WTC11 (cell line): ENCODE measurements at regions not wholly inside any gene's neighbourhood (a gene's known extent, or its start where the extent isn't known, plus 50 kb on each side); places are given as distances from the start of the nearest gene placed in this dataset.

ENCODE experiments used
- ATAC-seq: fragments of 200-7000 bp; cut with Tn5 transposase; 2 replicates; pipeline ENCODE4 v1.10.0; 2021; ENCODE audit warnings: mild to moderate bottlenecking, moderate library complexity
- CTCF ChIA-PET: fragments of 300-600 bp; sonication (Branson Sonifier 250); formaldehyde crosslinking; loops from one replicate; lab custom pipeline; 2021; ENCODE audit warnings: antibody characterized with exemption; lab: Charles Lee
- POLR2A ChIA-PET: fragments of 350-600 bp; sonication (Branson Sonifier 250); formaldehyde crosslinking; loops from one replicate; lab custom pipeline; 2021; ENCODE audit warnings: antibody characterized with exemption; lab: Charles Lee
- DNase-seq: peaks from one replicate; pipeline ENCODE4 v3.0.0; 2021; ENCODE audit warnings: low spot score
- H3K27ac Mint-ChIP-seq: 2 replicates; pipeline ENCODE4 v1.8.0; 2021; ENCODE audit warnings: mixed read lengths
- H3K27me3 Mint-ChIP-seq: 2 replicates; pipeline ENCODE4 v1.8.0; 2021; ENCODE audit warnings: low read depth, mild to moderate bottlenecking, moderate library complexity, mixed read lengths
- H3K36me3 Mint-ChIP-seq: 2 replicates; pipeline ENCODE4 v1.8.0; 2021; ENCODE audit warnings: mixed read lengths
- H3K4me1 Mint-ChIP-seq: 2 replicates; pipeline ENCODE4 v1.8.0; 2022; ENCODE audit warnings: mixed read lengths
- H3K4me3 Mint-ChIP-seq: 2 replicates; pipeline ENCODE4 v1.8.0; 2021; ENCODE audit warnings: mild to moderate bottlenecking, moderate library complexity, mixed read lengths
- H3K9me3 Mint-ChIP-seq: 2 replicates; pipeline ENCODE4 v1.8.0; 2021; ENCODE audit warnings: mixed read lengths
- ATF6 ChIP-seq: sonication (generic); formaldehyde crosslinking; IDR thresholded peaks from 2 replicates; pipeline ENCODE4 v1.8.1; 2023; ENCODE audit warnings: mild to moderate bottlenecking, missing genetic modification reagents
- CREB1 ChIP-seq: sonication (generic); formaldehyde crosslinking; IDR thresholded peaks from 2 replicates; pipeline ENCODE4 v1.8.0; 2023; ENCODE audit warnings: mild to moderate bottlenecking, missing genetic modification reagents
- FOXJ3 ChIP-seq: sonication (generic); formaldehyde crosslinking; IDR thresholded peaks from 2 replicates; pipeline ENCODE4 v1.9.0; 2021; ENCODE audit warnings: missing genetic modification reagents, mild to moderate bottlenecking, borderline replicate concordance
- GRHL2 ChIP-seq: fragments of 250-450 bp; sonication (Bioruptor Pico); IDR thresholded peaks from 2 replicates; pipeline ENCODE4 v1.8.0; 2022; ENCODE audit warnings: mild to moderate bottlenecking, moderate library complexity; ENCODE audit not compliant: insufficient replicate concordance, severe bottlenecking
- GTF2I ChIP-seq: fragments of 250-450 bp; sonication (Bioruptor Pico); conservative IDR thresholded peaks from 2 replicates; pipeline ENCODE4 v1.4.0; 2021; ENCODE audit warnings: mild to moderate bottlenecking
- IRF2 ChIP-seq: sonication (generic); formaldehyde crosslinking; IDR thresholded peaks from 2 replicates; pipeline ENCODE4 v1.8.0; 2022; ENCODE audit warnings: low read depth, missing genetic modification reagents, borderline replicate concordance
- NFYB ChIP-seq: sonication (generic); formaldehyde crosslinking; conservative IDR thresholded peaks from 2 replicates; pipeline ENCODE4 v1.8.0; 2022; ENCODE audit warnings: low read depth, missing genetic modification reagents
- SMAD3 ChIP-seq: sonication (generic); formaldehyde crosslinking; IDR thresholded peaks from 2 replicates; pipeline ENCODE4 v1.8.0; 2022; ENCODE audit warnings: missing genetic modification reagents, mild to moderate bottlenecking, borderline replicate concordance
- STAT6 ChIP-seq: sonication (generic); formaldehyde crosslinking; conservative IDR thresholded peaks from 2 replicates; pipeline ENCODE4 v1.8.1; 2023; ENCODE audit warnings: mild to moderate bottlenecking, low read depth, missing genetic modification reagents, moderate library complexity
- TCF7 ChIP-seq: sonication (generic); formaldehyde crosslinking; IDR thresholded peaks from 2 replicates; pipeline ENCODE4 v1.8.0; 2022; ENCODE audit warnings: mild to moderate bottlenecking, low read depth, missing genetic modification reagents, moderate library complexity
- TEAD1 ChIP-seq: sonication (generic); formaldehyde crosslinking; IDR thresholded peaks from 2 replicates; pipeline ENCODE4 v1.8.0; 2022; ENCODE audit warnings: mild to moderate bottlenecking, missing genetic modification reagents
- ZNF219 ChIP-seq: sonication (generic); formaldehyde crosslinking; IDR thresholded peaks from 2 replicates; pipeline ENCODE4 v1.8.0; 2023; ENCODE audit warnings: missing genetic modification reagents, mild to moderate bottlenecking, borderline replicate concordance
- ZNF232 ChIP-seq: sonication (generic); formaldehyde crosslinking; IDR thresholded peaks from 2 replicates; pipeline ENCODE4 v1.8.0; 2022; ENCODE audit warnings: mild to moderate bottlenecking, missing genetic modification reagents
- ZNF532 ChIP-seq: fragments of 250-450 bp; sonication (Bioruptor Pico); IDR thresholded peaks from 2 replicates; pipeline ENCODE4 v1.9.0; 2021; ENCODE audit warnings: mild to moderate bottlenecking, borderline replicate concordance
- ZSCAN18 ChIP-seq: fragments of 250-450 bp; sonication (Bioruptor Pico); IDR thresholded peaks from 2 replicates; pipeline ENCODE4 v2.1.2; 2022; ENCODE audit warnings: mild to moderate bottlenecking, moderate library complexity
- TF ChIP-seq, protein P1 (sequence below): fragments of 250-450 bp; sonication (Bioruptor Pico); IDR thresholded peaks from 2 replicates; pipeline ENCODE4 v1.9.0; 2021; ENCODE audit warnings: mild to moderate bottlenecking
- TF ChIP-seq, protein P2 (sequence below): sonication (generic); formaldehyde crosslinking; IDR thresholded peaks from 2 replicates; pipeline ENCODE4 v1.8.1; 2023; ENCODE audit warnings: mild to moderate bottlenecking, missing genetic modification reagents, moderate library complexity

- TF ChIP-seq TEAD1 (no peak), NFYB (CRISPR knock-in tag) (no peak), SMAD3 (CRISPR knock-in tag) (no peak), GTF2I (CRISPR knock-in tag) (no peak), GRHL2 (CRISPR knock-in tag) (no peak), CREB1 (CRISPR knock-in tag) (no peak), STAT6 (CRISPR knock-in tag) (no peak), IRF2 (no peak), ZNF232 (CRISPR knock-in tag) (no peak), ATF6 (CRISPR knock-in tag) (no peak), ZNF219 (CRISPR knock-in tag) (no peak), FOXJ3 (no peak)
- TF ChIP-seq, protein P1, sequence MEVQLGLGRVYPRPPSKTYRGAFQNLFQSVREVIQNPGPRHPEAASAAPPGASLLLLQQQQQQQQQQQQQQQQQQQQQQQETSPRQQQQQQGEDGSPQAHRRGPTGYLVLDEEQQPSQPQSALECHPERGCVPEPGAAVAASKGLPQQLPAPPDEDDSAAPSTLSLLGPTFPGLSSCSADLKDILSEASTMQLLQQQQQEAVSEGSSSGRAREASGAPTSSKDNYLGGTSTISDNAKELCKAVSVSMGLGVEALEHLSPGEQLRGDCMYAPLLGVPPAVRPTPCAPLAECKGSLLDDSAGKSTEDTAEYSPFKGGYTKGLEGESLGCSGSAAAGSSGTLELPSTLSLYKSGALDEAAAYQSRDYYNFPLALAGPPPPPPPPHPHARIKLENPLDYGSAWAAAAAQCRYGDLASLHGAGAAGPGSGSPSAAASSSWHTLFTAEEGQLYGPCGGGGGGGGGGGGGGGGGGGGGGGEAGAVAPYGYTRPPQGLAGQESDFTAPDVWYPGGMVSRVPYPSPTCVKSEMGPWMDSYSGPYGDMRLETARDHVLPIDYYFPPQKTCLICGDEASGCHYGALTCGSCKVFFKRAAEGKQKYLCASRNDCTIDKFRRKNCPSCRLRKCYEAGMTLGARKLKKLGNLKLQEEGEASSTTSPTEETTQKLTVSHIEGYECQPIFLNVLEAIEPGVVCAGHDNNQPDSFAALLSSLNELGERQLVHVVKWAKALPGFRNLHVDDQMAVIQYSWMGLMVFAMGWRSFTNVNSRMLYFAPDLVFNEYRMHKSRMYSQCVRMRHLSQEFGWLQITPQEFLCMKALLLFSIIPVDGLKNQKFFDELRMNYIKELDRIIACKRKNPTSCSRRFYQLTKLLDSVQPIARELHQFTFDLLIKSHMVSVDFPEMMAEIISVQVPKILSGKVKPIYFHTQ (CRISPR knock-in tag): no peak
- TF ChIP-seq, protein P2, sequence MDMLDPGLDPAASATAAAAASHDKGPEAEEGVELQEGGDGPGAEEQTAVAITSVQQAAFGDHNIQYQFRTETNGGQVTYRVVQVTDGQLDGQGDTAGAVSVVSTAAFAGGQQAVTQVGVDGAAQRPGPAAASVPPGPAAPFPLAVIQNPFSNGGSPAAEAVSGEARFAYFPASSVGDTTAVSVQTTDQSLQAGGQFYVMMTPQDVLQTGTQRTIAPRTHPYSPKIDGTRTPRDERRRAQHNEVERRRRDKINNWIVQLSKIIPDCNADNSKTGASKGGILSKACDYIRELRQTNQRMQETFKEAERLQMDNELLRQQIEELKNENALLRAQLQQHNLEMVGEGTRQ (CRISPR knock-in tag): no peak
These were observed 808.9 kb upstream of the LUZP2 start for GRCh38 chr11:23687991-23688390.

GRCh38 chr11:23688411-23688810 is 808.4 kb upstream of the LUZP2 start:
- H3K27ac Mint-ChIP-seq: no peak overlapping the region
- DNase-seq: no peak
- H3K9me3 Mint-ChIP-seq: no peaks in the 10 kb centered on the region
- ChIA-PET POLR2A (no interaction called here), CTCF (no interaction called here)
- ATAC-seq: no peak
- H3K4me1 Mint-ChIP-seq: peaks cover 28% of the 10 kb centered on the region
- H3K4me3 Mint-ChIP-seq: no peak overlapping the region
- no peaks in the 10 kb centered on the region for H3K36me3 Mint-ChIP-seq
- TF ChIP-seq TCF7 (CRISPR knock-in tag): no peak
- no peak for TF ChIP-seq ZNF532
- no peak for TF ChIP-seq GRHL2 (CRISPR knock-in tag)
- TF ChIP-seq ZSCAN18 (CRISPR knock-in tag): no peak
- H3K27me3 Mint-ChIP-seq: no peaks in the 10 kb centered on the region

More at GRCh38 chr11:23687991-23688390, 808.9 kb upstream of the LUZP2 start:
- CTCF ChIA-PET: no interaction called here
- H3K4me1 Mint-ChIP-seq: peaks cover 28% of the 10 kb centered on the region
- H3K27ac Mint-ChIP-seq: no peak overlapping the region
- no peak overlapping the region for H3K4me3 Mint-ChIP-seq
- H3K27me3 Mint-ChIP-seq: no peaks in the 10 kb centered on the region
- H3K36me3 Mint-ChIP-seq: no peaks in the 10 kb centered on the region
- no peak for ATAC-seq
- H3K9me3 Mint-ChIP-seq: no peaks in the 10 kb centered on the region
- POLR2A ChIA-PET: no interaction called here
- DNase-seq: no peak
